ENCODE measurements at regions not wholly inside any gene's neighbourhood (a gene's known extent, or its start where the extent isn't known, plus 50 kb on each side); places are given as distances from the start of the nearest gene placed in this dataset.

DNA sequence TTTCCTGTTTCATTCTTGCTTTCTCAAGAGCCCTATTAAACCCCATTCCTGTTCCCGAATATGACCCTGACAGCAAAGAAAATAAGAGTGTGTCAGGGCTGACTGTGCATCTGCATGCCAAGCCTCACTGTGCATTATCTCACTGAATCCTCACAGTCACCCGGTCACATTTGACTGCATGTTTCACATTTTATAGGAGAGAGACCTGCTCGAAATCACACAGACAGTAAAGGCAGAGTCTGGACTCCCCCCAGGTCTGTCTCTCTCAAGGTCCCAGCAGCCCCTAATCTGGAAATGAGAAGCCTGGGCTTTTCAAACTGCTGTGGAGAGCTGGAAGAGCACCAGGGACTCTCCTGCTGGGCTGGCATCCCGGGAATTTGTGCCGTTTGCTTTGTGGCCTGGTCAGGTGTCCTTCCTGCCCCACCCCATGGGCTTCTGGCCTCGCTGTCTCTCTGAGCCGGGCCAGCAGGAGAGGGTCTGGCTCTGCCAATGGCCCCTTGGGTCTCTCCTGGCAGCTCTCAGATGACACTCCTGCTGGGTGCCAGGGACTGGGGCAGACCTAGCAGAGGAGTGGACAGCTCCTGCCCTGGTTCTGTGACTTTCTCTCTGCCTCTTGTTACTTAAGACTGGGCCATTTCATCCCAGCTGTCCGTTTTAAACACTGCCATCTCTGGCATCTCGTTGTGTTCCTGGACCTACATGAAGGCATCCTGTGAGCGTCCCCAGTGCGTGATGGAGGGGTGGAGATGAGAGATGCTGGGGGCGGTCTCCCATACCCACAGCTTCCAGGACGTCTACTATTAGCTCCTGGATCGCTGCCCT is 173.6 kb downstream of the ARHGAP12 start:
- TF ChIP-seq CTCF (IDR thresholded peaks at IDR 0.05; ENCODE audit: low read length) (no peak), EZH2 (IDR thresholded peaks at IDR 0.05; ENCODE audit: borderline replicate concordance, low read length) (no peak)

Measured in OCI-LY1 (cell line).